ENCODE measurements at regions not wholly inside any gene's neighbourhood (a gene's known extent, or its start where the extent isn't known, plus 50 kb on each side); places are given as distances from the start of the nearest gene placed in this dataset.
"Not testable (repeated sequence)": the region's sequence is repeated elsewhere in the genome, so short reads cannot be mapped to it uniquely, and the experiment has no call there.

DNA sequence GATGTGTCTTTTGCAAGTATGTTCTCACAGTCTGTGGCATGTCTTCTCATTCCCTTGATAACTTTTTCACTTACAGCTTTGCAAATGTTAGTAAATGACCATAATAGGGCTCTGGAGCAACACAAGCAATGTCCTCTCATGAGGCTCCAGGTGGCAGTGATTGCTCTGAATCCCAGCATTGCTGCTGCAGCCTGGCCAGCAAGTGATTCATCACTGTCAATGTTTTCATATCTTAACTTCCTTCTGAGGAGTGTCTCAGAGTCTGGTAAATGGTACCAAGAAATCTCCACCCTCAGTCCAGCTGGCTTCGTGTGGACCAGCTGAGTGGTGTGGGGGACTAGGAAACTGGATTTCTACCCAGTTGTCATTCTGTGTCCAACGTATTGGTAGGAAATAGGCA lies 139.6 kb downstream of the MYLK4 start:
- Histone ChIP-seq H3K27ac (no peak overlapping the region), H3K9ac (ENCODE audit: low read depth in 2 of 2, low read length in 2 of 2) (no peak overlapping the region), H3K36me3 (no peaks in the 10 kb centered on the region), H3K4me1 (no peaks in the 10 kb centered on the region), H3K9me3 (no peaks in the 10 kb centered on the region), H3K27me3 (no peaks in the 10 kb centered on the region), H3K4me3 (no peak overlapping the region)
- intact Hi-C loops (cut with DNase I): no loop called here
- TF ChIP-seq, protein P1, sequence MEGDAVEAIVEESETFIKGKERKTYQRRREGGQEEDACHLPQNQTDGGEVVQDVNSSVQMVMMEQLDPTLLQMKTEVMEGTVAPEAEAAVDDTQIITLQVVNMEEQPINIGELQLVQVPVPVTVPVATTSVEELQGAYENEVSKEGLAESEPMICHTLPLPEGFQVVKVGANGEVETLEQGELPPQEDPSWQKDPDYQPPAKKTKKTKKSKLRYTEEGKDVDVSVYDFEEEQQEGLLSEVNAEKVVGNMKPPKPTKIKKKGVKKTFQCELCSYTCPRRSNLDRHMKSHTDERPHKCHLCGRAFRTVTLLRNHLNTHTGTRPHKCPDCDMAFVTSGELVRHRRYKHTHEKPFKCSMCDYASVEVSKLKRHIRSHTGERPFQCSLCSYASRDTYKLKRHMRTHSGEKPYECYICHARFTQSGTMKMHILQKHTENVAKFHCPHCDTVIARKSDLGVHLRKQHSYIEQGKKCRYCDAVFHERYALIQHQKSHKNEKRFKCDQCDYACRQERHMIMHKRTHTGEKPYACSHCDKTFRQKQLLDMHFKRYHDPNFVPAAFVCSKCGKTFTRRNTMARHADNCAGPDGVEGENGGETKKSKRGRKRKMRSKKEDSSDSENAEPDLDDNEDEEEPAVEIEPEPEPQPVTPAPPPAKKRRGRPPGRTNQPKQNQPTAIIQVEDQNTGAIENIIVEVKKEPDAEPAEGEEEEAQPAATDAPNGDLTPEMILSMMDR (IDR thresholded peaks at IDR 0.05): no peak
- no peak for DNase-seq

- H3K4me1 ChIP-seq: no peaks in the 10 kb centered on the region
- no peak overlapping the region for H3K27ac ChIP-seq
- H3K9me3 ChIP-seq: no peaks in the 10 kb centered on the region
- TF ChIP-seq, protein P1 (IDR thresholded peaks at IDR 0.05): no peak
- H3K4me3 ChIP-seq: no peak overlapping the region
- H3K36me3 ChIP-seq: no peaks in the 10 kb centered on the region
- intact Hi-C loops (cut with DNase I): no loop called here
- no peaks in the 10 kb centered on the region for H3K27me3 ChIP-seq
- no peak for DNase-seq
- H3K9ac ChIP-seq (ENCODE audit: low read depth in 2 of 2, low read length in 2 of 2): no peak overlapping the region
Observed at GRCh38 chr6:2608503-2608902, 142.2 kb downstream of the MYLK4 start.

GRCh38 chr6:2600363-2600762 lies 150.4 kb downstream of the MYLK4 start:
- TF ChIP-seq, protein P1 (IDR thresholded peaks at IDR 0.05): no peak
- no peak overlapping the region for H3K27ac ChIP-seq
- H3K4me1 ChIP-seq: no peaks in the 10 kb centered on the region
- H3K27me3 ChIP-seq: no peaks in the 10 kb centered on the region
- intact Hi-C loops (cut with DNase I): no loop called here
- no peak for DNase-seq
- no peaks in the 10 kb centered on the region for H3K9me3 ChIP-seq
- no peaks in the 10 kb centered on the region for H3K36me3 ChIP-seq
- H3K4me3 ChIP-seq: no peak overlapping the region
- H3K9ac ChIP-seq (ENCODE audit: low read depth in 2 of 2, low read length in 2 of 2): no peak overlapping the region

- TF ChIP-seq, protein P1 (IDR thresholded peaks at IDR 0.05): no peak
- Histone ChIP-seq H3K9ac (ENCODE audit: low read depth in 2 of 2, low read length in 2 of 2) (no peak overlapping the region), H3K36me3 (no peaks in the 10 kb centered on the region), H3K27me3 (no peaks in the 10 kb centered on the region), H3K4me3 (no peak overlapping the region), H3K27ac (no peak overlapping the region), H3K4me1 (no peaks in the 10 kb centered on the region), H3K9me3 (no peaks in the 10 kb centered on the region)
- intact Hi-C loops (cut with DNase I): no loop called here
- no peak for DNase-seq
Observed at GRCh38 chr6:2599817-2600216, 150.9 kb downstream of the MYLK4 start.

DNA sequence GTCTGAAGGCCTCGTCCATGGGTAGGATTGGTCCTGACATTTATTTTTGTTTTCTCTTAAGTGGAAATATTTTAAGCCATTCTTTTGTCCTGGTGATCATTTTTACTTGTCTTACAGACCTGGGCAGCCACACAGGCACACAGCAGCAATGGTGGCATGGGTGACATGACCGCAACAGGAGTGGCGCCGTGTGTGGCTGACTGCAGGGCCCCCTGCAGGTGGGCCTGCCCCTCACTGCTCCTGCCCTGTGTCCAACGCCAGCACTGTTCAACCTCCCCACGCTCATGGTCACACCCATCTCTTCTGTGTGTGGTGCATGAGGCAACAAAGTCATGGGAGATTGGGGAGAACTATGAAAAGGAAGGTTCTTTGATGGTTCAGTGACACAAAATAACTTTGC lies 151.9 kb downstream of the MYLK4 start:
- intact Hi-C loops (cut with DNase I): no loop called here
- H3K9me3 ChIP-seq: no peaks in the 10 kb centered on the region
- no peak overlapping the region for H3K27ac ChIP-seq
- no peaks in the 10 kb centered on the region for H3K36me3 ChIP-seq
- no peak for DNase-seq
- H3K27me3 ChIP-seq: no peaks in the 10 kb centered on the region
- TF ChIP-seq, protein P1 (IDR thresholded peaks at IDR 0.05): no peak
- H3K4me3 ChIP-seq: no peak overlapping the region
- no peak overlapping the region for H3K9ac ChIP-seq (ENCODE audit: low read depth in 2 of 2, low read length in 2 of 2)
- no peaks in the 10 kb centered on the region for H3K4me1 ChIP-seq

- DNase-seq: no peak
- intact Hi-C loops (cut with DNase I): no loop called here
- Histone ChIP-seq H3K9ac (ENCODE audit: low read depth in 2 of 2, low read length in 2 of 2) (no peak overlapping the region), H3K4me3 (no peak overlapping the region), H3K9me3 (no peaks in the 10 kb centered on the region), H3K4me1 (no peaks in the 10 kb centered on the region), H3K27me3 (no peaks in the 10 kb centered on the region), H3K36me3 (no peaks in the 10 kb centered on the region), H3K27ac (no peak overlapping the region)
- TF ChIP-seq, protein P1 (IDR thresholded peaks at IDR 0.05): no peak
Observed at GRCh38 chr6:2597991-2598390, 152.7 kb downstream of the MYLK4 start.

- intact Hi-C loops (cut with DNase I); DNase-seq; H3K36me3 ChIP-seq: not testable (repeated sequence)
Observed at GRCh38 chr6:2597457-2597856, 153.3 kb downstream of the MYLK4 start.

More at GRCh38 chr6:2597457-2597856, 153.3 kb downstream of the MYLK4 start:
- not testable (repeated sequence) for H3K4me1 ChIP-seq; H3K9me3 ChIP-seq; H3K4me3 ChIP-seq; H3K27ac ChIP-seq; H3K9ac ChIP-seq (ENCODE audit: low read depth in 2 of 2, low read length in 2 of 2); H3K27me3 ChIP-seq
